DMS153 treated with DMSO at 0.1 percent for 48 hours (cell line): ENCODE measurements at regions not wholly inside any gene's neighbourhood (a gene's known extent, or its start where the extent isn't known, plus 50 kb on each side); places are given as distances from the start of the nearest gene placed in this dataset.

ENCODE experiments used
- DNase-seq: peaks from one replicate; lab custom pipeline; 2025; ENCODE audit not compliant: unreplicated experiment; lab: John Stamatoyannopoulos, UW

DNA sequence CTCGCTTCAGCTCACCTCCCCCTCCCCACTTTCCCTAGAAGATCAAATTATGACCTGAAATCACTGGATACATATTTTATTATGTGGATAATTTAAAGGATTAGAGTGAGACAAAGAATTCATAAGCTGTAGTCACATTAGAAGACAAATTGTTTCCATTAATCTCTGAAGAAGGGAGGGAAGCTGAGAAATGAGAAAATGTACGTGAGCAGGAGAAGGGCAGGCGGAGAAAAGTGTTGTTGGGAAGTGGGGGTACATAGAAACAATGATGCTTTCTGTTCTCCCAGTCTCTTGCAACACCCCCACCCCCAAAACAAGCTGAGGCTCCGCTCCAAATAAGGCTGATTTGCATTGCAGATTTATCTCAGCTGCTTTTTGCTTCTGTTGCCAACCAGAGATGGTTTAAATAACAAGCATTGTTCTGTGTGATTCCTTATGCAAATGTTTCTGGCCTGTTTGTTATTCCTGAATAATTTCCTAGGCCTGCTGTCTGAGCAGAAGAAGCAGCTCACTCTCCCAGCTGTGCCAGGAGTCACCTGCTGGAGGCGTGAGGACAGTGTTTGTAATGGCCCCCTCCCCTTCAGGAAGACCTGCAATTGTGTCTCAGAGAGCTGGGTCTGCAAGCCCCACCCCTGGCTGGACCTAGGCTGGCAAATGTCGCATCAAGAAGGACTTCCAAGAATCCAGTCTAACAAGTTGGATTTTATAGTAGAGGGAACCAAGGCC lies 121.8 kb upstream of the TNR start:
- DNase-seq, result no peak

DNA sequence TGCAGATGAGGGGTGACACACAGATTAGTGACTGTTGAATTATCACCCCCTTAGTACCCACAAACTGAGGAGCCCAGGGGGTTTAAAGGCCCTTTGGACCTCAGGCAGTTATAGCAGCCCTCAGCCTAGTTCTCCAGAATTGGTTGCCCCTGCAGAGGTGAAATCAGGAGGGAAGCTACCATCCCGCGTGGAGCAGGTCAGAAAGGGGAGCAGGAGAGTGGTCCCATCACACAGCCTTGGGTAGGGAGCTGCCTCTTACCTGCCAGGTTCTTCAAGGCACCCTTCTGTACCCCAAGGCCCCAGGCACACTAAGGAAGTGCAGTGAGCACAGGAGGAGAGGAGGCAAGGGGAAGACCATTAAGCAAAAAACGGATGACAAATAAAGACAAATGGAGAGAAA lies 121.2 kb upstream of the TNR start:
- DNase-seq, result no peak

GRCh38 chr1:175864183-175864582 lies 120.8 kb upstream of the TNR start:
- no peak for DNase-seq

- DNase-seq, result no peak
These were observed 120.1 kb upstream of the TNR start for GRCh38 chr1:175863299-175864050.

GRCh38 chr1:175862408-175862807 lies 119.0 kb upstream of the TNR start:
- no peak for DNase-seq

DNA sequence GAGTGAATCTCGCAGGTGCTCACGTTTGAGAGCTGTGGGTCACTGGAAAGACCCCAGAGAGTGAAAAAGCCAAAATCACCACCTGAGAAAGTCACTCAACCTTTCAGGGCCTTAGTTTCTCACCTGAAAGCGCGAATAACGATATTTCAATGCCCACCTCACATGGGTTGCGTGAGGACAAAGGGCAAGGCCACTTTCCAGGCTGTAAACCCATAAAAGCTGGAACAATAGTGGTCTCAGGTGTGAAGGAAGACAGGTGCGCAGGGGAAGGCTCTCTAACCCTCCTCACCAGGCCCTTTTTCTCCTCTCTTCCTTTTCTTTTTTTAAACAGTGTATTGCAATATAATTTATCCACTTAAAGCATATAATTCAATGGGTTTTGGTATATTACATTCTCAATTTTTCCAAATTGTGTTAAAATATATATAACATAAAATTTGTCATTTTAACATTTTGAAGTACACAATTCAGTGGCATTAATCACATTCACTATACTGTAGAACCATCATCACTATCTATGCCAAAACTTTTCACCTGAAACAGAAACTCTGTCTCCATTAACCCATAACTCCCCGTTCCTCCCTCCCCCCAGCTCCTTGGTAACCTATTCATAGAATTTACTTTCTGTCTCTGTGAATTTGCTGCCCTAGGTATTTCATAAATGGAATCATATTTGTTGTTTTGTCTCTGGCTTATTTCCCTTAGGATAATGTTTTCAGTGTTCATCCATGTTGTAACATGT lies 118.4 kb upstream of the TNR start:
- DNase-seq, result no peak

GRCh38 chr1:175857756-175858155 lies 114.4 kb upstream of the TNR start:
- no peak for DNase-seq

DNA sequence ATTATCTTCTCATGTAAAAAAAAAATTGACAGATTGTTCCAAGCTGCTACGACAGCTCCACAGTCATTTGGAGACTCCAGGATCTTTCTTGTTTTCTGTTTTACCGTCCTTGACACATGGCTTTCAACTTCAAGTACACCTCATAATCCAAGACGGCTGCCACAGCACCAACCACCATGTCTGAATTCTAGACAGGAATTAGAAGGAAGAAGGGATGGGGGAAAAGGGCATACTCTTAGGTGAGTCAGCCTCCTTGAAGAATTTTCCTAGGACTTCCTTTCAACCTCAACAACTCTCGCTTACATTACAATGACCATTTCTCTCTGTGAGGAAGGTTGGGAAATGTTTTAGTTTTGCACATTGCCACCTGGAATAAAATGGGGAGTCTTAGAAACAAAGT lies 110.3 kb upstream of the TNR start:
- DNase-seq, result no peak

DNA sequence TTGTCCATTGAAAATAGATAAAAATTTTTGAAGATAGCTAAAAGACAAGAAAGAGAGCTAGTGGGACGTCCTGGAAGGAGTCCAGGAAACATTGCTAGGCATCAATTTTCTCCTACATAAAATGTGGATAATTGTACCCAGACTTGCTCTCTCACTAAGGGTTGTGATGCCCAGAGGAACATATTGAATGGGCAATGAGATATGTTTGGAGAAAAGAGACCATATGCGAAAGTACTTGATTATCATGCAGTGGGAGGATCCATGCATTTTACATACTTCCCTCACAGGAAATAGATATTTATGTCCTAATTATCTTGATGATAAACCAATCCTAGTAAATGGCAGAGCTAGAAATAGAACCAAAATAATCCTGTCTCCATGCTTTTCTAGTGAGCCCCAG lies 108.4 kb upstream of the TNR start:
- no peak for DNase-seq

DNA sequence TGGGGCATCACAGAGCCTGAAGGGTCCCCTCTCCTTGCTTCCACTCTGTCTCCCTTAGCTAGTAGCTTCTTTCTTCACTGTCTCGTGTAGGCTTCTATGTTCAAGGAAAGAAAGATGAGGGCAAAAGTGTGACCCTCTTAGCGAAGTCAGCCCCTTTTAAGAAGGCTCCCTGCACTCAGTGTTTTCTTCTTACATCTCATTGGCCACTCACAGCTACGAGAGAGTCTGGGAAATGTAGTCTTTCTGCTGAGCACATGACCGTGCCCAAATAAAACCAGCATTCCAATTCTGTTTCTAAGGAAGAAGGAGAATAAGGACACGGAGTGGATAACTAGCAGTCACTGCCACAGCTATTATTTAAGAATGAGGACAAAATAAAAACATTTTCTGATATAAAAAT lies 104.9 kb upstream of the TNR start:
- no peak for DNase-seq

- no peak for DNase-seq
These were observed 102.6 kb upstream of the TNR start for GRCh38 chr1:175845985-175846384.

GRCh38 chr1:175845338-175845737 lies 101.9 kb upstream of the TNR start:
- no peak for DNase-seq

- no peak for DNase-seq
These were observed 101.5 kb upstream of the TNR start for GRCh38 chr1:175844877-175845276.

DNA sequence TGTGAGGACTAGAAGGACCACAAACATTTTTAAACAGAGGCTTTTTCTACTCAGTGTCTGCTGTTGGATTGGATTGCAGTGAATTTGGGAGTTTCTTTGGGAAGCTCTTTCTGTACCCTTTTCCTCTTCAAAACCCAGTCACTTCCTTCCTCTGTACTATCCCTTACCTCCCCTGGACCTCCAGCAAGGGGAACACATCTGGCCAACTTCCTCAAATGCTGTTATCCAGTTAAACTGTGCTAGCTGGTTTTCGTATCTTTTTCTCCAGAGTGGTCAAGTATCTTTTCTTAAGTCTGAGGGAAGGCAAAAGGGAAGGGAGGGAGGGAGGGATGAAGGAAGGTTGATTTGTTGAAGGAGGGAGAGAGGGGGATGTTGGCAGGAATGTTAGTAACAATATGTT lies 99.2 kb upstream of the TNR start:
- no peak for DNase-seq

- DNase-seq, result peak; percentile 92
These were observed 98.4 kb upstream of the TNR start for GRCh38 chr1:175841738-175842187.

DNA sequence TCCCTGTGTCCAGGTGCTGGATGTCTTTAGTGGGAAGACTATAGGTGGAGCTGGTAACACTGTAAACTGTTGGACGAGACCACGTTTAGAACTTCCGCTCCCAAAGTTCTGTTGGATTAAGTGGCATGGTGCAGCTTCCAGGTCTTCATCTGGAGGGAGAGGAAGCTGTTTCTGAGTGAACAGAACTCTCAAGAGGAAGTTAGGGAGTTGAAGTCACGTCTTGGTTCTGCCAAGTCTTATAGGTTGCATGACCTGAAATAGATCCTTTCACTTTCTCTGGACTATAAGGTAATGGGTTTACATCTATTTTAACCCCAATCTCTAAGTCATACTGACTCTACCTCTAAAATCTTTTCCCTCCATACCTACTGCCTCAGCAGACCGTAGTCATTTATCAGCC lies 97.4 kb upstream of the TNR start:
- no peak for DNase-seq

GRCh38 chr1:175839779-175840669 lies 96.6 kb upstream of the TNR start:
- DNase-seq, result peak; percentile 94

GRCh38 chr1:175834597-175834996 lies 91.2 kb upstream of the TNR start:
- DNase-seq, result no peak

DNA sequence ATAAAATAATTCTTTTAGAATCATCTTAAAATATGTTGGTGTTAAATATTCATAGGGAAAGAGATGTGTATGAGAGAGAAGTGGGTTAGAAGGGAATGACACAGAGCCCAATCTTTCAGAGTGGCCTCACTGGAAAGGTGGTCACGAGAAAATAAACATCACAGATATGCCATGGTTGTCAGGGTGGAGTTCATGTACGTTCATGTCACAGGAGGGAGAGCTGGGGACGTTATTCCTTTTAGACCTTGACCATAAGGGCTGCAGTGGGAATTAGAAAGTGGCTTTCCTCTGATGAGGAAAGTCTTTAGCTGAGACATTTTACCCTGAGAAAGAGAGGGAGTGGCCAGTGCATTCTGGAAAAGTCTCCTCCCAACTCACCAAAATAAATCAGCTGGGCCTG lies 90.6 kb upstream of the TNR start:
- DNase-seq, result no peak

- DNase-seq, result no peak
These were observed 90.1 kb upstream of the TNR start for GRCh38 chr1:175833502-175833901.

DNA sequence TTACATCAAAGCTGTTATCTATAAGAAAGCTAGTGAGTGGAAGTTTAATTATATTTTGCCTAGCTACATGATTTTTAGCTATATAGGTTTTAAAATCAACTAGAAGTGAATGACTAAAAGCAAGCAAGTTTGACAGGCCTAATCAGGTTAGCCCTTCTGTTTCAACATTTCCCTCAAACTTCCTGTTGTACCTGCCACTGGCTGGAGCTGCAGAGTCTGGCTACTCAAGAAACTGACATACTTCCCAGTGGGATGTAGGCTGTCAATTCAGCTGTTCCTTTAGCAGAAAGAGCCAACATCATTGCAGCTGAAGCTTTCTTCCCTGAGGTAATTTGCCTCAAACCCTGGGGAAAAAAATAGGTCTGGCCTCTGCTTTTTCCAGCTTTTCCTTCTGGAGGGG lies 87.1 kb upstream of the TNR start:
- no peak for DNase-seq
